ENCODE measurements at regions not wholly inside any gene's neighbourhood (a gene's known extent, or its start where the extent isn't known, plus 50 kb on each side); places are given as distances from the start of the nearest gene placed in this dataset.
"Not testable (repeated sequence)": the region's sequence is repeated elsewhere in the genome, so short reads cannot be mapped to it uniquely, and the experiment has no call there.

DNA sequence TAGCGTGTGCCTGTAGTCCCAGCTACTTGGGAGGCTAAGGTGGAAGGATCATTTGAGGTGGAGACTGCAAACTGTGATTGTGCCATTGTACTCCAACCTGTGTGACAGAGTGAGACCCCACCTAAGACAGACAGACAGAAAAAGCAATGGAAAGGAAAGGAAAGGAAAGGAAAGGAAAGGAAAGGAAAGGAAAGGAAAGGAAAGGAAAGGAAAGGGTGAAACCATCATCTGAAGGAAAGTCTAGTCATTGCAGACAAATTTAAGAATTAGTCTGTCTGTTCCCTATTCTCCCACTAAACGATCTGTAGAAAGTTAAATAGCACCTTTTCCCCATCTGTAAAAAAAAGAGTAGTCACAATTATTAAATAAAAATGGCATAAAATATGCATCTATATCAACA, 91.1 kb upstream of the SKAP2 start:
- H3K27ac ChIP-seq (ENCODE audit: low read depth, low read length, severe bottlenecking) = no peak overlapping the region
- no peaks in the 10 kb centered on the region for H3K36me3 ChIP-seq (ENCODE audit: control insufficient read depth, insufficient read depth, low read length)
- no peaks in the 10 kb centered on the region for H3K9me3 ChIP-seq (ENCODE audit: control insufficient read depth, low read length)
- H3K4me1 ChIP-seq (ENCODE audit: control insufficient read depth, insufficient read depth, low read length, poor library complexity, severe bottlenecking) = peaks cover 7% of the 10 kb centered on the region
- no peak overlapping the region for H3K4me3 ChIP-seq (ENCODE audit: extremely low read depth, insufficient read depth, low read length, poor library complexity, severe bottlenecking)
- WGBS, 2 experiments (ENCODE audit: insufficient coverage in 2 of 2) = no CpG with 5 or more reads among the region's 2 CpGs

DNA sequence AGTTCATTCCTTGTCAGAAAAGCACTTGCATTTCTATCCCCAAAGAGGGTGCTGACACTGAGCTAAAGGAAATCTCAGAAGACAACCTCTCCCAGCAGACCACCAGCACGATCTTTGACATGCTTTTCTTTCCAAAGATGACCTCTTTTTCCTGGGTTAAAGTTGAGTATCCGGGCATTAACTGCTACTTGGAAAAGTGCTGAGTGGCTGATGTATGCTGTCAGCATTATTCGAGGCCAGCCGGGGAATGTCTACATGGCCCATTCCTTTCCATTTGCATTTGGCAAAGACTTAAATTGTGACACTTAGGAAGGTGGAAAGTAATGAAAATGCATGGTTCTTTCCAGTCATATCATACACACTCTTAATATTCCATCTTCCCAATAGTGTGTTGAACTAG, 90.6 kb upstream of the SKAP2 start:
- no peaks in the 10 kb centered on the region for H3K9me3 ChIP-seq (ENCODE audit: control insufficient read depth, low read length)

GRCh38 chr7:26951407-26951950, 87.1 kb upstream of the SKAP2 start:
- Histone ChIP-seq H3K4me1 (ENCODE audit: control insufficient read depth, insufficient read depth, low read length, poor library complexity, severe bottlenecking) (peaks cover 11% of the 10 kb centered on the region), H3K27ac (ENCODE audit: low read depth, low read length, severe bottlenecking) (no peak overlapping the region), H3K4me3 (ENCODE audit: extremely low read depth, insufficient read depth, low read length, poor library complexity, severe bottlenecking) (no peak overlapping the region), H3K9me3 (ENCODE audit: control insufficient read depth, low read length) (no peaks in the 10 kb centered on the region), H3K36me3 (ENCODE audit: control insufficient read depth, insufficient read depth, low read length) (no peaks in the 10 kb centered on the region)
- WGBS, 2 experiments (ENCODE audit: insufficient coverage in 2 of 2) = 83 to 92% methylated on average over 2 to 4 of the region's 4 CpGs

More for the DNA sequence above, 90.6 kb upstream of the SKAP2 start:
- peaks cover 7% of the 10 kb centered on the region for H3K4me1 ChIP-seq (ENCODE audit: control insufficient read depth, insufficient read depth, low read length, poor library complexity, severe bottlenecking)
- no peak overlapping the region for H3K4me3 ChIP-seq (ENCODE audit: extremely low read depth, insufficient read depth, low read length, poor library complexity, severe bottlenecking)
- H3K27ac ChIP-seq (ENCODE audit: low read depth, low read length, severe bottlenecking) = no peak overlapping the region
- 87% methylated on average over 3 of the region's 4 CpGs; no CpG with 5 or more reads in 1 of the 2 experiments for WGBS, 2 experiments (ENCODE audit: insufficient coverage in 2 of 2)
- no peaks in the 10 kb centered on the region for H3K36me3 ChIP-seq (ENCODE audit: control insufficient read depth, insufficient read depth, low read length)

- Histone ChIP-seq H3K4me1 (ENCODE audit: control insufficient read depth, insufficient read depth, low read length, poor library complexity, severe bottlenecking) (peaks cover 11% of the 10 kb centered on the region), H3K9me3 (ENCODE audit: control insufficient read depth, low read length) (no peaks in the 10 kb centered on the region), H3K4me3 (ENCODE audit: extremely low read depth, insufficient read depth, low read length, poor library complexity, severe bottlenecking) (no peak overlapping the region), H3K36me3 (ENCODE audit: control insufficient read depth, insufficient read depth, low read length) (no peaks in the 10 kb centered on the region), H3K27ac (ENCODE audit: low read depth, low read length, severe bottlenecking) (no peak overlapping the region)
- WGBS, 2 experiments (ENCODE audit: insufficient coverage in 2 of 2) = no CpG with 5 or more reads among the region's 2 CpGs
Measured at GRCh38 chr7:26950889-26951288, 86.5 kb upstream of the SKAP2 start.

- WGBS, 2 experiments (ENCODE audit: insufficient coverage in 2 of 2) = no CpG with 5 or more reads among the region's 1 CpG
Measured at GRCh38 chr7:26949319-26949718, 84.9 kb upstream of the SKAP2 start.

DNA sequence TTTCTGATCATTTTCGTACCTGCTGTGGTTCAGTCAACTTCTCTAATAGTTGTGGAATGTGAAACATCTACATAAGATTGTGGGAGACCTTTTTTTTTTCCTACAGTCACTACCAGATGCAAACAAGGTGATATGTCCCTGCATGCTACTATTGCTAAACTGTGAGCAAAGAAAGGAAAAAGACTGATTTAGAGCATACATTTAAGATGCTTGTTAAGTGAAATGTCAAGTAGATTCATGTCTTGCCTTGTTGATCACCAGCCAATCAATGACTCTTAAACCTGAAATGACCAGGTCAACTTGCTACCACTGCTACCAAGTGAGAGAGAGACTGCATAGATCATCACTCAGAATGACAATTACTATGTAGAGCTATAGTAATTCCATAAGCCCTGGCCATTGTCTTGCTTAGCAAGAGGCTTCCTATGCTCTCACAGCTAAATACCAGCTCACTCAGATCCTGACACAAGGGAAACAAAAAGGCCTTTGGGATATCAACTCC, 84.3 kb upstream of the SKAP2 start:
- H3K36me3 ChIP-seq (ENCODE audit: control insufficient read depth, insufficient read depth, low read length) = no peaks in the 10 kb centered on the region
- no CpG with 5 or more reads among the region's 1 CpG for WGBS, 2 experiments (ENCODE audit: insufficient coverage in 2 of 2)
- no peak overlapping the region for H3K4me3 ChIP-seq (ENCODE audit: extremely low read depth, insufficient read depth, low read length, poor library complexity, severe bottlenecking)
- H3K9me3 ChIP-seq (ENCODE audit: control insufficient read depth, low read length) = no peaks in the 10 kb centered on the region
- peak overlapping the region; percentile 51 for H3K27ac ChIP-seq (ENCODE audit: low read depth, low read length, severe bottlenecking)
- peaks cover 11% of the 10 kb centered on the region for H3K4me1 ChIP-seq (ENCODE audit: control insufficient read depth, insufficient read depth, low read length, poor library complexity, severe bottlenecking)

More at GRCh38 chr7:26949319-26949718, 84.9 kb upstream of the SKAP2 start:
- no peak overlapping the region for H3K4me3 ChIP-seq (ENCODE audit: extremely low read depth, insufficient read depth, low read length, poor library complexity, severe bottlenecking)
- no peak overlapping the region for H3K27ac ChIP-seq (ENCODE audit: low read depth, low read length, severe bottlenecking)
- H3K36me3 ChIP-seq (ENCODE audit: control insufficient read depth, insufficient read depth, low read length) = no peaks in the 10 kb centered on the region
- H3K9me3 ChIP-seq (ENCODE audit: control insufficient read depth, low read length) = no peaks in the 10 kb centered on the region
- H3K4me1 ChIP-seq (ENCODE audit: control insufficient read depth, insufficient read depth, low read length, poor library complexity, severe bottlenecking) = peaks cover 11% of the 10 kb centered on the region

DNA sequence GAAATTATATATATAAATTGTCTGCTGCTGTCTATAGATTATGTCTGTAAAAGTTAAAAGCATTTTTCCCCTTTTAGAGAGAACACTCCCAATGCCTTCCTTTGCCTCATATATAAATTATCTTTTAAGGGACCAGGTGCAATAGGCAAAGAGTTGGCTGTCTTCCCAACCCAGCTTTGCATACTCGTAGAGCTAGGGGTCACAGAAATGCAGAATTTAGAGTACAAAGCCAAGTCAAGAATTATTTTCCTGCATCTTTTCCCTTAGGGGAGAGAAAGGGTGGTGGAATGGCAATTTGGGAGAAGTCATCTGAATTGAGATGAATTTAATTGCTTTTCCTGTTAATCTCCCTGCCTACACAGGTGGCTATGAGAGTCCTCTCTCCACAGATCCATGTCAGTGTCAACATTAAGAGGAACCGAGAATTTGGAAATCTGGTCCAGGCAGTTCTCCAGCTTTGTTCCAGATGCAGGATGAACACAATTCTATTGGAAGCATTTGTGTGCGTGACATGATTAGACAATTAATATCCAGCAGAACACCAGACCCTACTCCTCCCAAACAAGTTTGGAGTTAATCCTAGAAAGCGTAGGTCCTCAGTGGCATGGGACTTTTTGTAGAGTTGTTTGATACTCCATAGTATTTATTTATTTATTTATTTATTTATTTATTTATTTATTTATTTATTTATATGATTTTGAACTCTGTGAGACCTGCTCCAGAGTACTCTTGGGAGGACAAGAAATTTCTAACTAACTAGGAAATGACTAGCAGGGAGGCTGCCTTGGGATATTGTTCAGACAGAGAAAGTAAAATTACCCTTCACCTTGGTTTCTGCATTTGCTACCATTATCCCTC, 80.3 kb upstream of the SKAP2 start:
- 82 to 83% methylated on average over 1 to 2 of the region's 4 CpGs for WGBS, 2 experiments (ENCODE audit: insufficient coverage in 2 of 2)
- H3K4me1 ChIP-seq (ENCODE audit: control insufficient read depth, insufficient read depth, low read length, poor library complexity, severe bottlenecking) = peaks cover 11% of the 10 kb centered on the region
- H3K9me3 ChIP-seq (ENCODE audit: control insufficient read depth, low read length) = no peaks in the 10 kb centered on the region
- H3K4me3 ChIP-seq (ENCODE audit: extremely low read depth, insufficient read depth, low read length, poor library complexity, severe bottlenecking) = no peak overlapping the region
- no peaks in the 10 kb centered on the region for H3K36me3 ChIP-seq (ENCODE audit: control insufficient read depth, insufficient read depth, low read length)
- no peak overlapping the region for H3K27ac ChIP-seq (ENCODE audit: low read depth, low read length, severe bottlenecking)

GRCh38 chr7:26937939-26938623, 73.7 kb upstream of the SKAP2 start:
- no CpG with 5 or more reads among the region's 1 CpG for WGBS, 2 experiments (ENCODE audit: insufficient coverage in 2 of 2)
- H3K36me3 ChIP-seq (ENCODE audit: control insufficient read depth, insufficient read depth, low read length) = no peaks in the 10 kb centered on the region
- no peaks in the 10 kb centered on the region for H3K4me1 ChIP-seq (ENCODE audit: control insufficient read depth, insufficient read depth, low read length, poor library complexity, severe bottlenecking)
- no peaks in the 10 kb centered on the region for H3K9me3 ChIP-seq (ENCODE audit: control insufficient read depth, low read length)
- no peak overlapping the region for H3K4me3 ChIP-seq (ENCODE audit: extremely low read depth, insufficient read depth, low read length, poor library complexity, severe bottlenecking)
- no peak overlapping the region for H3K27ac ChIP-seq (ENCODE audit: low read depth, low read length, severe bottlenecking)

GRCh38 chr7:26937306-26937705, 72.9 kb upstream of the SKAP2 start:
- H3K4me3 ChIP-seq (ENCODE audit: extremely low read depth, insufficient read depth, low read length, poor library complexity, severe bottlenecking) = no peak overlapping the region
- H3K36me3 ChIP-seq (ENCODE audit: control insufficient read depth, insufficient read depth, low read length) = no peaks in the 10 kb centered on the region
- H3K27ac ChIP-seq (ENCODE audit: low read depth, low read length, severe bottlenecking) = no peak overlapping the region
- no peaks in the 10 kb centered on the region for H3K9me3 ChIP-seq (ENCODE audit: control insufficient read depth, low read length)
- H3K4me1 ChIP-seq (ENCODE audit: control insufficient read depth, insufficient read depth, low read length, poor library complexity, severe bottlenecking) = no peaks in the 10 kb centered on the region

- not testable (repeated sequence) for H3K27ac ChIP-seq (ENCODE audit: low read depth, low read length, severe bottlenecking); H3K9me3 ChIP-seq (ENCODE audit: control insufficient read depth, low read length); H3K36me3 ChIP-seq (ENCODE audit: control insufficient read depth, insufficient read depth, low read length); H3K4me3 ChIP-seq (ENCODE audit: extremely low read depth, insufficient read depth, low read length, poor library complexity, severe bottlenecking); H3K4me1 ChIP-seq (ENCODE audit: control insufficient read depth, insufficient read depth, low read length, poor library complexity, severe bottlenecking)
- WGBS, 2 experiments (ENCODE audit: insufficient coverage in 2 of 2) = no CpG with 5 or more reads among the region's 3 CpGs
Measured at GRCh38 chr7:26932616-26933015, 68.2 kb upstream of the SKAP2 start.

DNA sequence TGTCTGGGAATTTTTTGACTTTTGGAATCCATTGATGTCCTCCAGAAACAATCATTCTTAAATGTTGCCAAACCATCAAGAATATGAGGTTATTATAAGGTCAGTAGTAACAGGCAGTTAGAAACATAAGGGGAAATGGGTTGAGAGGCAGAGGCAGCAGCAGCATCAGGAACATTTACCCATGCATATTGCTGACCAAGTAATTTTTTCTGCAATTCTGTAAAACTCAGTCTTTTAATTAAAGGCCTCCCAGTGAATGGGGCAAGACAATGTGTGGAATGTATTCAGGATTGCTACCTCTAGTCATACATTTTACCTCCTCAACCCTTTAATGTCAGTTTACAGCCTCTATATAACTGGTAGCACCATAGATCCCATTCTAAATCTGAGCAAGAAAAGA, 66.5 kb upstream of the SKAP2 start:
- H3K27ac ChIP-seq (ENCODE audit: low read depth, low read length, severe bottlenecking) = no peak overlapping the region

More for the DNA sequence above, 66.5 kb upstream of the SKAP2 start:
- no peaks in the 10 kb centered on the region for H3K4me1 ChIP-seq (ENCODE audit: control insufficient read depth, insufficient read depth, low read length, poor library complexity, severe bottlenecking)
- no peak overlapping the region for H3K4me3 ChIP-seq (ENCODE audit: extremely low read depth, insufficient read depth, low read length, poor library complexity, severe bottlenecking)
- no peaks in the 10 kb centered on the region for H3K9me3 ChIP-seq (ENCODE audit: control insufficient read depth, low read length)
- H3K36me3 ChIP-seq (ENCODE audit: control insufficient read depth, insufficient read depth, low read length) = no peaks in the 10 kb centered on the region

All from mesodermal cell (in vitro differentiated cells).